HG02870 (cell line): ENCODE measurements at regions not wholly inside any gene's neighbourhood (a gene's known extent, or its start where the extent isn't known, plus 50 kb on each side); places are given as distances from the start of the nearest gene placed in this dataset.
"Not testable (repeated sequence)": the region's sequence is repeated elsewhere in the genome, so short reads cannot be mapped to it uniquely, and the experiment has no call there.

ENCODE experiments used
- ATAC-seq: cut with Tn5 transposase; IDR thresholded peaks from one replicate; pipeline ENCODE4 v1.9.1; 2021; ENCODE audit warnings: mild to moderate bottlenecking, moderate library complexity; ENCODE audit not compliant: unreplicated experiment

DNA sequence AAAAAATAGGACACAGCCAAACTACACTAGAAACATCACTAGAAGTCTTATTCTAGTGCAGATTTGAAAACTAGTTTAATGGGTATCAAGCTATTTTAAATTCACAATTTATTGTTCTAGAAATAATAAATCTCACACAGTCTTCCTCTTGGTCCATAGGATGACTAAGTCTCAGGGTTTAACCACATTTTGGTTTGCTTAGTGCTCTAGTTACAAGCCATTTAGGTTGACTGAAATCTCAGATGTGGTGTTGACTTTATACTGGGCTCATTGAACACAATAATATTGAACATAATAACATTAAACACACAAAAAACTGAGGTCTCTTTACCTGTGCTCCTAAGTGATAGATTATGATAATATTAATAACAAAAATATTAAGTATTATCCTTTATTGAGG, 760.3 kb upstream of the CCDC179 start:
- no peak for ATAC-seq

DNA sequence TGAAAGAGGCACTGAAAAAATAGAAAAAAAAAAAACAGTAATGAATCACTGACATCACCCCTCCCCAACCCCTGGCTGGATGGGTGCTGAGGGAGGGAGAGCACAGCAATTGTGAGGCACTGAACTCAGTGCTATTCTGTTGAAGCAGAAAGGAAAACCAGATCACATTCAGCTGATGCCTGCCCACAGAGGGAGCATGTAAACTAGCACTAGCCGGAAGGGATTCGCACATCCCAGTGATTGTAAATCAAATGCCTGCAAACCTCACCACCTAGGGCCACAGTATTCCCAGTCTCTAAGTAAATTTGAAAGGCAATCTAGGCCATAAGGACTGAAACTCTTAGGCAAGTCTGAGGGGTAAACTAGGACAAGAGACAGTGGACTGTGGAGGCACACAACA, 772.0 kb upstream of the CCDC179 start:
- ATAC-seq, result no peak

DNA sequence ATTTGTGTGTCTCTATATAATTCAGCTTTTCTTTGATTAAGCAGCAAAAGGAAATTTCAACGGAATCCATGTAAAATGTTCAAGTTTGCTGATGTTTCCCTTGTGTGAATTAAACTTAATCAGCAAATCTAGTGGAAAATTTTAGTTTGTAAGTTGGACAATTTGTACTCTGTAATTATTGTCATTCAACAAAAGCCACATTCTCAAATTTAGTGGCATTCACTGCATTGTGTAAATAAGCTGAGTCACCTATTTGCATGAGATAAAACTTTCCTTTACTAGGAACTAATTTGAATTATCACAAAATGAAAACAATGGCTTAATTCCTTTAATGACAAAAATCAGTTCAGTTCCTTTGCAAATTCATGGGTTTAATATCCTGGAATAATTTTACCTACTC, 784.2 kb upstream of the CCDC179 start:
- no peak for ATAC-seq

DNA sequence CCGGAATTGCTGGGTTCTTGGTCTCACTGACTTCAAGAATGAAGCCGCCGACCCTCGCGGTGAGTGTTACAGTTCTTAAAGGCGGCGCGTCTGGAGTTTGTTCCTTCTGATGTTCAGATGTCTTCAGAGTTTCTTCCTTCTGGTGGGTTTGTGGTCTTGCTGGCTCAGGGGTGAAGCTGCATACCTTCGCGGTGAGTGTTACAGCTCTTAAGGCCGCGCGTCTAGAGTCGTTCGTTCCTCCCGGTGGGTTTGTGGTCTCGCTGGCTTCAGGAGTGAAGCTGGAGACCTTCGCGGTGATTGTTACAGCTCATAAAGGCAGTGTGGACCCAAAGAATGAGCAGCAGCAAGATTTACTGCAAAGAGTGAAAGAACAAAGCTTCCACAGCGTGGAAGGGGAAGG, 792.1 kb upstream of the CCDC179 start:
- ATAC-seq, result not testable (repeated sequence)

DNA sequence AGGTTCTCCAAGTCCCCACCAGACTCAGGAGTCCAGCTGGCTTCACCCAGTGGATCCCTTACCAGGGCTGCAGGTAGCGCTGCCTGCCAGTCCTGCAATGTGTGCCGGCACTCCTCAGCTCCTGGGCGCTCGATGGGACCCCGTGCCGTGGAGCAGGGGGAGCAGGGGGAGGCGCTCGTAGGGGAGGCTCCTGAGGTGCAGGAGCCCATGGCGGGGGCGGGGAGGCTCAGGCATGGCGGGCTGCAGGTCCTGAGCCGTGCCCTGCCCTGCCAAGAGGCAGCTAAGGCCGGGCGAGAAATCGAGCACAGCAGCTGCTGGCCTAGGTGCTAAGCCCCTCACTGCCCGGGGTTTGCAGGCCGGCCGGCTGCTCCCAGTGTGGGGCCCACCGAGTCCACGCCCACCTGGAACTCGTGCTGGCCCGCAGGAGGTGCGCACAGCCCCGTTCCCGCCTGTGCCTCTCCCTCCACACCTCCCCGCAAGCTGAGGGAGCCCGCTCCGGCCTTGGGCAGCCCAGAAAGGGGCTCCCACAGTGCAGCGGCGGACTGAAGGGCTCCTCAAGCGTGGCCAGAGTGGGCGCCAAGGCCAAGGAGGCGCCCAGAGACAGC, 792.9 kb upstream of the CCDC179 start:
- ATAC-seq, result no peak

DNA sequence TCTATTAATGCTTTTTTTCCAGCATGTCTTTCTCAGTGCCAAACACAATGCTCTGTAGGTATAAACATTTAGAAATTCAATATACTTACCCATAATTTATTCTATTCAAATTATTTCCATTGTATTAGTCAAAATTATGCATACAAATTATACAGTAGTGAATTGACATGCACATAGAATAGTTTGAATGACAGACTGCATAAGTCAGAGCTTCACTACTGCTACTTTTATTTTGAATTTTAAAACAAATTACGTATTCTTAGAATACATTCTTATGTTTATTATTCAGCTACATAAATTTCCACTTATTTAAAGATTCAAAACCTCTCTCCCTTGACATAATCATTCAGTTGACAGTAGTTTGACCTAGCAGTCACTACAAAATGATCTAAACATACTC, 808.0 kb upstream of the CCDC179 start:
- no peak for ATAC-seq

DNA sequence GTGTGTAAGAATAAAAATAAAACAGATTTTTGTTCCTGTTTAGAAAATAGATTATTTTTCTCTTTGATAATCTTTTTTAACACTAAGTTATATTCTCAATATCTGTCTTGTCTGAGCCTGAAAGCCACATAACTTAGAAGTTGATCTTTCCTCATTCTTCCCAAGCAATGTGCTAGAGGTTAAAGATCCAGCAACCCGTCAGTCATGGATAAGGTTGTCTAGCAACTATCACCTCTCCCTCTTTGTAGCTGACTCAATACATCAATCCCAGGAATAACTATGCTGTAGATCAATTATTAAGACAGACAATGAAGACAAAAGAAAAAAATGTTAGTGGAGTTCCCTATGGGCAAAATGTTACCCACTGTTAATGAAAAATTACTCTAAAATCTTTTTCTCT, 813.1 kb upstream of the CCDC179 start:
- no peak for ATAC-seq

DNA sequence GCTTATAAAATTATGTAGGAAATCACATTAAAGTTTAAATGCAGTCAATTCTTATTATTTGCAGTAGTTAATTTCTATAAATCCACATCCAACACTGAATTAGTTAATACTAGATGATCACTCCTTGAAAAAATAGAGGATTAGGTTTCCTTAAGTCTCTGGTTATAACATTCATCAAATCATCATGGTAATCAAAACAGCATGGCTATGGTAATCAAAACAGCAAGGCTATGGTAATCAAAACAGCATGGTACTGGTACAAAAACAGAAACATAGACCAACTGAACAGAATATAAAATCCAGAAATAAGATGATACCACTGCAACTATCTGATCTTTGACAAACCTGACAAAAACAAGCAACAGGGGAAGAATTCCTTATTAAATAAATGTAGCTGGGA, 814.6 kb upstream of the CCDC179 start:
- no peak for ATAC-seq

DNA sequence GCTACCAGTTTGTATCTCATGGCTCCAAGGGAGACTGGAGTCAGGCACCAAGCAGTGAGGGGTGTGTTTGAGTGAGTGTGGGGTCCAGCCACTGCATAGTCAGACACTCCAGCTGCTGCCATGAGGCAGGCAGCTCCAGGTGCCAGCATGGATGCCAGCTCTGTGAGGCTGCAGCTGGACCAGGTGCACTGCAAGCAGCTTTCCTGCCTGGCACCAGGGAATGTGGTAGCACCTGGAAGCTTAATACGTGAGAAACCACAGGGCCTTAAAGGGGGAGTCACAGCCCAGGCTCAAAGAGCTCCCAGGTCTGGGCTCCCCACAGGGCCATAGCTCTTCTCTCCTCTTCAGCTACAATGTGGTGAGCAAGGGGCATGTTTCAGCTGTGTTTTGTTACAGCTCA, 817.8 kb upstream of the LUZP2 start:
- no peak for ATAC-seq

DNA sequence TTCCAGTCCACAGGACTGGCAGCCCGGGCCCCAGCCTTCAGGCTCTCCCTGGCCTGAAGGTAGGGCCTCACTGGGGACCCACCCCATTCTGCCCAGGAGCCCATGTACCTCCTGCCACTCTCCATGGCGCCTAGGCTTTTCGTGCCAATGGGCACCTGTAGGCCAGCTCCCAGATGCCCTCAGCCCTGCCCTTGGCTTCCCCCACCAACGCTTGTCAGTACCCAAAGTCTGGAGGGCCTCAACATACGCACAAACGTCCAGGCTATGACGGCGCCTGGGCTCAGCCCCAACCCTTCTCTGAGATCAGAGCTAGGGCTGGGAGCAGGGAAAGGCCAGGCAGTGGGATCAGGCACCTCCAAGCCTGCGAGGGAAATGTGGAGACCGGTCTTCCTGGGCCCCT, 816.9 kb upstream of the LUZP2 start:
- no peak for ATAC-seq

DNA sequence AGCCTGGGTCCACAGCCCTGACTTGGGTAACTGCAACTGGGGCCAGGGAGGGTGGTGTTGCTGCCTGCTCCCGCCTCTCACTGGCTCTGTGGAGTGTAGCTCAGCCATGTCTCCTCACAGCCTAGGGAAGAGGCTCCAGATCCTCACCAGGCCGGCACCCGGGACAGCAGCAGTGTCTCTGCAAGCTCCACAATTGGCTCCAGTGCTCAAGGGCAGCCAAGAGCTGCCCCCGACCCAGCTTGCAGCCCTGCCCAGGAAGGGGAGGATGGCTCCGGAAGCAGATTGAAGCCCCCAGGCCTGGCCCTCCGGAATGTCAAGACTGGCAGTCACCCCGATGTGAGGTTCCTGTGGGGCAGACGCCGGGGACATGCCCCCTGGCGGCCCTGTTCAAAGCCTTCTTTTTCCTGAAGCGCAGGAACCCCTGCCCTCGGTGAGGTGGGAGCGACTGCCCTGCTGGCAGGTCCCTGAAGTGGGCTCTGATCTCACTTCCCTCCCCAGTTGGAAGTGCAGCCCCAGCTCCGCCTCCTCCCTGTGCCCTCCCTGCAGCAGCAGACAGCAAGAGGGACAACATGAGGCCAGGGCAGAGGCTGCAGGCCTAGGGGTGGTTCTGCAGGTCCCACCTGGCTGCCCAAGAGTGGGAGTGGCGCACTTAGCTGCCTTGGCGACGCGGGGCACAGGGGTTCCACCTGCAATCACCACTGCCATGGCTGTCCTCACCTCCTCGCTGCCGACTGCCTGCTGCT, 816.2 kb upstream of the LUZP2 start:
- ATAC-seq, result no peak

DNA sequence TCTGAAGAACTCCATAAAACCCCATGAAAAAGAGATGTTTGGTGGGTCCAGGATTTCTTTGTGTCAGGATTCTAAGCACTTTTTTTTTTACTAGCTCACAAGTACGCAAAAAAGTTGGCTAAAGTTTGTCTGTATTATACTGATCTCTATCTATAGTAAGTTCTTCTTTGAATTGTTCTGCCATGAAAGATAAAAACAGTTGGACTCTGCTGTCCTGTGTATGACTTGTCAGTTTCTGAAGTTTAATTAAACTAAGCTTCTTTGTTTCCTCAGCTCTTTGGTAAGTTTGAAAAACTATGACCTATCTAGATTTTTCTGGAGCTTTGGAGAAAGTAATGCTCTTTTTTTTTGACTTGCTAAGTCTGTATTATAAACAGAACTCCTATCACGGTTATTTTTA, 812.2 kb upstream of the LUZP2 start:
- no peak for ATAC-seq

DNA sequence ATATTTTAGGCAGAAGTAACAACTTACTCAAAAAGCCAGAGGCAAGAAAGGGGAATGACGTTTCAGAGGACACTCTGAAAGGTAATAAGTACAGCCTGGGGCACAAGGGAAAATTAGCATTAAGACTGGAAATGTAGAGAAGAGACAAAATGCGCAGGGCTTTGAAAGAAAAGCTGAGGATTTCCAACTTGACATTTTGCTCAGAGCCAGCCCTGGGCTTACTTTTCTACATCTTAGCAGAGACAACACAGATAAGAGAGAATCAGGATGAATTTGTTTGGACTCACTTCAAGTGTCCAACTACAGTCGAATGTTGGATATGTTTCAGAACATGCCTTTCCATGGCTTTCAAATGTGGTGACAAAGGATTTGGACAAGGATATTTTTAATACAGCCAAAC, 808.9 kb upstream of the LUZP2 start:
- ATAC-seq, result no peak

DNA sequence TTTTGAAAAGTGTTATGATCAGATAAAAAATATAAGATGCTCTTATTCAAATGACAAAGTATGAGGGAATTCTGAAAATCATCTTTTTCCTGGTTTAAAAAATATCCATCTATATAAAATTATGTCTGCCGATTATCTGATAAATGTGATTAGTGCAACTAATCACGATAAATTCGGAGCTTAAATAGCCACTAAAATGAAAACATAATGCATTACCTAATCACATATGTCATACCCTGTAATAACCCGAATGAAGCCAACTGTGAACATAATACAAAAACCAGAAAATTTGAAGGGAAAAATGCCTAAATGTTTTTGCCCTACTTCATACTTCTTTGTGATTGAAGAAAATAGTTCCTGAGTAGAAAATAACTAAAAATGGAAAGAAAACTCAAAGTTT, 808.4 kb upstream of the LUZP2 start:
- ATAC-seq, result no peak

DNA sequence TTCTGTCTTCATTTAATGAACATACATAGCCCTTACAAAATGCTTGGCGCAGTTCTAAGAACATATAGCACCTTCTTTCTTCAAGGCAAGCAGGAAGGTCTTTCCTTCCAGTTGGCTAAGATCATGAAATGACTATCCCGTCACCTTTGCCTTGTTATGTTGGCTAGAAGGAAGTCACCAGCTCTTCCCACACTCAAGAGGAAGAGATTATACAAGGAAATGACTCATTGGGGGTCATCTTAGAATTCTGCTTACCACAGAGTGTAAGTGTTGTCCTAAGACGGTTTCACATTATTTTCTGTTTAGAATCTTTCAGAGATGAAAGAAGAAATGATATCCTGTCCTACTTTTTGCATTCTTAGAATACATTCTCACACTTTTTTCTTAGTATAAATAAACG, 808.0 kb upstream of the LUZP2 start:
- no peak for ATAC-seq

DNA sequence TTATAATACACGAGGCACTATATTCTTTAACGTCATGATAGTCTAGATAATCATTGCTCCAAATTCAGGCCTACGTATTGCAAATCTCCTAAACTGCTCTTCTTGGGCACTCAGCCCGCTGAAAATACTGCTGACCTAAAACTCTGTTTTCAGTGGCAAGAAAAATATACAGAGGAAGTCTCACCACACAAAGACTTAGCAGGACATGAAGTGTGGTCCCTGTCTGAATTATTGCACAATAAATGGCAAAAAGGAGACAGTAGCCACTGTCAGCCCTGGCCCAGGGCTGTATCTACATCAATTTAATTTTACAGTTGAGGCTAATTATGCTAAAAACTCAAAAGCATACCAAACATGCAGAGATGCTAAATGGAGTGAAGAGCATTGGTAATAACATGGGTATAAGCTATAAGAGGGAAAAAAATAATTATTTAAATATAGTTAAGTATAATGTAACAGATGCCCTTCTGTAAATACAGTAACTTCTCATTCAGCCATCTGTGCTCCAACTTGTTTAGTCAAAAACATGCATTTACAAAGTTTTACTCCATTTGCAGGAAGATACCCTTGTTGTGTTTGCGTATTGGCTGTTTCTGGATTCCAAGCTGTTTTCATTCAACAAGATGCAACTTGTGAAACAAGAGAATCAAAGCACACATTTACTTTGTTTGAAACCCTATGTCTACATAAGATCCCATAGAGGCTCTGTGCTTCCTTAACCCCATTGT, 800.0 kb upstream of the LUZP2 start:
- ATAC-seq, result no peak

DNA sequence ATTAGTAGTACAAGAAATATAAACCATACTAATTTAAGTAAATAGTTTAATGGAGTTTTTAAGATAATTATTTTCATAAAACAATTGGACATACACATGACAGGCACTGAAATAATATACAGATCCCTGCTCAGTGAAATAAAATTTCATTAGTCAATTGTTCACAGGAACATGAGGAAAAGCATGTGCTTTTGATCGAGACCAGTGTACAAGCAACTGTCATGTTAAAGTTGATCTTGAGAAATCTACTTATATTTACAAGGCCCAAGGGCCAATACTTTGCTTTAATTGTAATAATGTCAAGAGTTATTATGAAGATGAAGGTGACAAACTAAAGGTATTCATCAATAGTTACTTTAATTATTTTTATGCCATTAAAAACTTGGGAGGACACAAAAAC, 792.7 kb upstream of the LUZP2 start:
- no peak for ATAC-seq

DNA sequence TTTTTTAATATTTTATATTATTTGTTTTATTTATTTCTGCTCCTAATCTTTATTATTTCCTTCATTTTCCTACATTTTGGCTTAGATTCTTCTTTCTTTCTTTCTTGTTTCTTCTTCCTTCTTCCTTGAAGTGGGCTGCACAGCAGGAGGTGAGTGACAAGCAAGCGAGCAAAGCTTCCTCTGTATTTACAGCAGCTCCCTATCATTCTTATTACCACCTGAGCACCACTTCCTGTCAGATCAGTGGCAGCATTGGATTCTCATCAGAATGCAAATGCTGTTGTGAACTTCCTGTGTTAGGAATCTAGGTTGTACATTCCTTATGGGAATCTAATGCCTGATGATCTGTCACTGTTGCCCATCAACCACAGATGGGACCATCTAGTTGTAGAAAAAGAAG, 784.9 kb upstream of the LUZP2 start:
- no peak for ATAC-seq

DNA sequence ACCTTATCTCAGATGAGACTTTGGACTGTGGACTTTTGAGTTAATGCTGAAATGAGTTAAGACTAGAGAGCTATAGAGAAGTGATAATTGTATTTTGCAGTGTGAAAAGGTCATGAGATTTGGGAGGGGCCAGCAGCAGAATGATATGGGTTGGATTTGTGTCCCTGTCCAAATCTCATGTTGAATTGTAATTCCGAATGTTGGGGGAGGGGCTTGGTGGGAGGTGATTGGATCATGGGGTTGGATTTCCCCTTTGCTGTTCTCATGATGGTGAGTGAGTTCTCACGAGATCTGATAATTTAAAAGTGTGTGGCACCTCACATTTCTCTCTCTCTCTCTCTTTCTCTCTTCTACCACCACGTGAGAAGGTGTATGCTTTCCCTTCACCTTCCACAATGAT, 777.8 kb upstream of the LUZP2 start:
- ATAC-seq, result no peak

DNA sequence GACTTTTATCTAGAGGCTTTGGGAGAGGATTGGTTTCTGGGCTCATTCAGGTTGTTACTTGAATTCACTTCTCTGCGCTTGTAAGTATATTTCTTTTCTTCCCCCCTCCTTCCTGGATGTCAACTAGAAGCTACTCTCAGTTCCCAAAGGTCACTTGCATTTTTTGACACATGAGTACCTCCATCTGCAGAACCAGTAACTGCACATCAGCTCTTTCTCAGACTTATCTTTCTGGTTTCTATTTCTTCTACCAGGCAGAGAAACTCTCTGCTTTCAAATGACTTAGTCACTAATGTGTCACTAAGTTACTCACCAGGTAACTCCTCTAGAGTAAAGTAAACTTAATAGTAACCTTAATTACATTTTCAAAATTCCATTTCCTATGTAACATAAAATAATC, 773.0 kb upstream of the LUZP2 start:
- no peak for ATAC-seq

DNA sequence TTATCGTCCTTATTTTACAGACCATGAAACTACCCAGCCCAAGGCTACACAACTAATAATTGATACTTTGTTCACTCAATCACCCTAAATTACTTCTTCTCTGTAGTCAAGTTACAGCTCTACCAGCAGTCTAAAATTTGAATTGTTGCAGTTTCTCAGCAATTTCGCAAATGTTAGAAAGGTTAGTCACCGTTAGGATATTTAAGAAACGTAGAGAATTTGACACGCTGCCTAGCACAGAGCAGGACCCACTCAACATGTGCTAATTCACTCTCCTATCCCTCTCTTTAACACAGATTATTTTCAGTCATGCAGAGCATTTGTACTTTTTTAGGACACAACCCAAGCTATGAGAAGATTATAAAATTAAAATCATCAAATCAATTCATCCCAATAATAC, 771.1 kb upstream of the LUZP2 start:
- no peak for ATAC-seq

DNA sequence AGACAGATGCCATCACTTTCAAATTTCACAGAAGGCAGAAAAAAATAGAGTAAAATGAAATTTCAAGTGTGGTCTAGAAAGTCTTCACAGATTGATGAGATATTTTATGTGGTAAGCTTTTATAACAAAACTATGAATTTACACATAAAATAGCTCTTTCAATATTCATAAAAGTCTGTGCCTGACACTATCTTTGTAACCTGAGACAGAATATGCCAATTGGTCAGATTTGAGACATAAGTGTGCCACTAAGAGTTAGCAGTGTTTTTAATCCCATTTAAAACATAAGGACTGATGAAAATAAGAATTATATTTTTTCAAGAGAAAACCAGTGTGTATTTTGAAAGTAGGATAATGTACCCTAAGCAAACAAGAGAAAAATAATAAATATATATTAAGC, 769.5 kb upstream of the LUZP2 start:
- no peak for ATAC-seq
